MG63 (cell line): ENCODE measurements at regions not wholly inside any gene's neighbourhood (a gene's known extent, or its start where the extent isn't known, plus 50 kb on each side); places are given as distances from the start of the nearest gene placed in this dataset.

Experiments
- DNase-seq: peaks from one replicate; pipeline ENCODE4 v3.0.0-alpha.2; 2020
- H3K27me3 ChIP-seq: fragments of 250-450 bp; sonication (Bioruptor Pico); 2 replicates; pipeline ENCODE4 v1.5.1; 2020; ENCODE audit warnings: mild to moderate bottlenecking, moderate library complexity
- H3K36me3 ChIP-seq: fragments of 250-450 bp; sonication (Bioruptor Pico); 2 replicates; pipeline ENCODE4 v1.5.1; 2020; ENCODE audit warnings: mild to moderate bottlenecking, moderate library complexity
- H3K4me3 ChIP-seq: fragments of 250-450 bp; sonication (Bioruptor Pico); 2 replicates; pipeline ENCODE4 v1.5.1; 2020; ENCODE audit warnings: mild to moderate bottlenecking, moderate library complexity
- H3K9me3 ChIP-seq: fragments of 250-450 bp; sonication (Bioruptor Pico); 2 replicates; pipeline ENCODE4 v1.5.1; 2020; ENCODE audit warnings: mild to moderate bottlenecking, moderate library complexity

DNA sequence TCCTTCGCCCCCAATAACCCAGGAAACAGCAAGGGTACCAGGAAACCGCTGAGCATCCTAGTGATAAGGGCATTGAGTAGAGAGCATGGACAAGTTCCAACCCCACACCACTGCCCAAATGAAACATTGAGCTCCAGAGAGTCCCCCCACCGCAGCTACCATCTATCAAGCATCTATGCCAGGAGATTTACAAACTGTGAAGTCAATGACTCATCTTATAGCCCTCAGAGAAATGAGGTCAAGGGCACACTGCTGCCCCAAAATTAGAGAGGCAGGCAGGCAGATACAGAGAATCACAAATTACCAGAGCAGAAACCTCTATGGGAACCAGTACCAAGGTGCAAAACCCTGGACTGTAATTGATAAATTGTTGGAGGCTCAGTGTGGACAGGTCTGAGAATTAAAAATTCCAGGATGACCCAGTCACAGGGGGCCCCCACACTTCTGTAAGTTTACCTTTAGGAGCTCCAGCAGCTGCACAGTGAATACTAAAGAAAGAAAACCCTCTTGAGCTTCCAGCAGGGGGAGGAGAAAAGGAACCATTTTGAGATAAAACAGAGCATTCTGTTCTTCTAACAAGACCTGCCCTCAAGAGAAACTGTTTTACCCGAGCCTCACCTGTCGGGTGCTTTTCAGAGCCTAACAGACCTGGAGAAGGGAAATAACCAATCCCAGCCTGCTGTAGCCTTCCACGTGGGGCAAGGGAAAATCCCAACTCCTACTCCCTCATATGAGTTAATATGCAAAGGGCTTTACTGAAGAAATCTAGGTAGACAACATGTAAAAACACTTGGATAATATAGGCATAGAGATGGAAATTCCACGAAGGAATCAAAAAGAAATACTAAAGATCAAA, 118.0 kb upstream of the ARID1B start:
- H3K4me3 ChIP-seq, result no peak overlapping the region
- H3K36me3 ChIP-seq, result no peaks in the 10 kb centered on the region
- H3K9me3 ChIP-seq, result no peaks in the 10 kb centered on the region
- H3K27me3 ChIP-seq, result no peaks in the 10 kb centered on the region
- peak; percentile 39 for DNase-seq

GRCh38 chr6:156658186-156658965, 118.8 kb upstream of the ARID1B start:
- H3K9me3 ChIP-seq, result no peaks in the 10 kb centered on the region
- no peaks in the 10 kb centered on the region for H3K27me3 ChIP-seq
- H3K36me3 ChIP-seq, result no peaks in the 10 kb centered on the region
- no peak overlapping the region for H3K4me3 ChIP-seq
- peak; percentile 82 for DNase-seq

DNA sequence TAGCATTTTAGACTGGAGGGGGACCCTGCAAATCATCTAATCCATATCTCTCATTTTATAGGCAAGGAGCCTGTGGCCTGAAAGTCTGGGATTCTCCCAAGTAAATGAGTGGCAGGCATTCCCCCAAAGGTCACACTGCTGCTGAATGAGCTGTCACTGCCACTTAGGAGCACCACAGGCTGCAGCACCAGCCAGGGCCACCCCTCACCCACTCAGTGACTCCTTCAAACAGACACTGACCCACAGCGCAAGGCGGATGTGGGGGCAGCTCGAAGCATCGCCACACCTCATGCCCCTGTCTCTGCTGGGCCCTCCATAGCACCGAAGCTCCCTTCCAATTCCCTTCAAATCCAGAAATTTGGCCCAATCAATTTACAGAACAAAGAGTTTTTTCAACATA, 119.9 kb upstream of the ARID1B start:
- Histone ChIP-seq H3K27me3 (no peaks in the 10 kb centered on the region), H3K36me3 (no peaks in the 10 kb centered on the region), H3K9me3 (no peaks in the 10 kb centered on the region), H3K4me3 (no peak overlapping the region)
- DNase-seq, result no peak

DNA sequence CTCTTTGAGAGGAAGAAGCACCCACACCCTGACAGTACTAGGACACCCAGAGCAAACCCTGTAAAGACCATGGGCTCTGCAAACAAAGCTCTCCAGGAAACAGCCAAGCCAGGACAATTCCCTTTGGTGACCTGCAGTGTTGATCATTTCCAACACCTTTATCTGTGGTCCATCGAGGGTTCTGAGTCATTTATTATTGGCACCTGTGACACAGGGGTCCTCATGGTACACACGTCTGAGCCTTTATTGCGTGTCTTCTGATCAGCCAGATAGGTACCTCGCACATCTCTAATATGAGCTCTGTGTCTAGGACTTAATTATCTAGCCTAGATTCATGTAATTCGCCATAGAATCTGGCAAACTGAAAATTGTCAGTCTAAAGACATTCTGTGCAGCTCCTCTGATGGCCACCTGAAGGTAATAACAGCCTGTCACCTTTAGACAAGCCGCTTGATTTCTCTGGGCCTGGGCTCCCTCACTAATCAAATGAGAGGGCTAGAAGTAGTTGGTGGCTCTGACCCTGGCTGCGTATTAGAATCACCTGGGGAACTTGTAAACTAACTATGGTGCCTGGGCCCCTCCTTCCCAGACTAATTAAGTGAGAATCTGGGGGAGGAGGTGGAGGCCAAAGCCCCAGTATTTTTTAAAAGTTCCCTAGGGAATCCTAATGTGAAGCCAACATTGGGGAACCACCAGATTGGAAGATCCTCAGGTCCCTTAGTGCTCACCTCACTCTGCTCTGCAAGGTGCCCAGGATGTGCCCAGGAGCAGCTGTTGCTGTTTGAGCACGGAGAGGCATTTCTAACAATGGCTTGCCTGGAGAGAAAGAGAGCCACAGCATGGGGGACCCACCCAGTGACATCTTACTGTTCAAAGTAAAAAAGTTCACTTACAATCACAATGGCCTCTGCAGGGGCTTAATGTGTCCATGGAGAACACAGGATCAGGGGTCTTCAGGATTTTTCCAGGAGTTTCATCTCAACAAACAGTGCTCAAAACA, 122.0 kb upstream of the ARID1B start:
- H3K36me3 ChIP-seq, result no peaks in the 10 kb centered on the region
- no peaks in the 10 kb centered on the region for H3K27me3 ChIP-seq
- no peaks in the 10 kb centered on the region for H3K9me3 ChIP-seq
- no peak for DNase-seq
- no peak overlapping the region for H3K4me3 ChIP-seq

DNA sequence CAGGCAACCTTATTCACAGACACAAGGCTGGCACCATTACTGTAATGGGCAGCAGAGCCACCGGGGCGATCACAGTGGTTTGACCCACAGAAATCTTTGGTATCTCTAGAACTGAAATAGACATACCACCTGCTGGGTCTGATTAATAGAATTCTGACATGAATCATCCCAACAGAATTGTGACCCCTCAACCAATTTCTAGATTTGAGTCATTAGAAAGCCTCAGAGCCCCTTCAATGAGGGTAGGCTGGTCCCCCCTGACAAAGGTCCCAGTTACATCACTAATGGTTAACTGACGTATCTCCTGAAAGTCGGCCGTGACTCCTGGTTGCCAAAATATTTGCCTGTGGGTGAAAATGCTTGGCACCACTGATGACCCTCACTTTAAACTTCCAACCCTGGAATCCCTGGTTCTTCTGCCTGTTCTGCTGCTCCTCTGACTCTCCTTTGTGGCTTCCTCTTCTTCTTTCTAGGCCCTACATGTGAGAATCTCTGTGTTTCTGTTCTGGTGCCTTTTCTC, 124.9 kb upstream of the ARID1B start:
- Histone ChIP-seq H3K9me3 (no peaks in the 10 kb centered on the region), H3K27me3 (no peaks in the 10 kb centered on the region), H3K36me3 (no peaks in the 10 kb centered on the region), H3K4me3 (no peak overlapping the region)
- no peak for DNase-seq

DNA sequence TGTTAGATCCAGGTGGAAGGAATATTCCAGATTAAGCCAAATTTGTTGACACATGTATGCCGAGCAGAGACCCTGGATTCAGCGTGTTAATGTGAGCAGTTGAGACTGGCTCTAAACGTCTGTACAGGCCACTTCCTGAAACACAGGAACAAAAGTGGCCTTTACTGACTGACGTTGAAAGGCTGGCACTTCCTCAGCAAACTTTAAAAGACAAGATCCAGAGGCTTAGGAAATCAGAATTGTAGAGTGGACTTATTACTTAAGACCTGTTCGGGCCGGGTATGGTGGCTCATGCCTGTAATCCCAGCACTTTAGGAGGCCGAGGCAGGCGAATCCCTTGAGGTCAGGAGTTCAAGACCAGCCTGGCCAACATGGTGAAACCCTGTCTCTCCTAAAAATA, 125.7 kb upstream of the ARID1B start:
- H3K9me3 ChIP-seq, result no peaks in the 10 kb centered on the region
- no peak for DNase-seq

GRCh38 chr6:156650896-156651390, 126.2 kb upstream of the ARID1B start:
- DNase-seq, result no peak
- Histone ChIP-seq H3K36me3 (no peaks in the 10 kb centered on the region), H3K9me3 (no peaks in the 10 kb centered on the region), H3K27me3 (no peaks in the 10 kb centered on the region), H3K4me3 (no peak overlapping the region)

More for the DNA sequence above, 125.7 kb upstream of the ARID1B start:
- H3K36me3 ChIP-seq, result no peaks in the 10 kb centered on the region
- no peaks in the 10 kb centered on the region for H3K27me3 ChIP-seq
- no peak overlapping the region for H3K4me3 ChIP-seq

GRCh38 chr6:156648616-156649015, 128.6 kb upstream of the ARID1B start:
- no peak for DNase-seq
- Histone ChIP-seq H3K9me3 (no peaks in the 10 kb centered on the region), H3K36me3 (no peaks in the 10 kb centered on the region), H3K27me3 (no peaks in the 10 kb centered on the region), H3K4me3 (no peak overlapping the region)

DNA sequence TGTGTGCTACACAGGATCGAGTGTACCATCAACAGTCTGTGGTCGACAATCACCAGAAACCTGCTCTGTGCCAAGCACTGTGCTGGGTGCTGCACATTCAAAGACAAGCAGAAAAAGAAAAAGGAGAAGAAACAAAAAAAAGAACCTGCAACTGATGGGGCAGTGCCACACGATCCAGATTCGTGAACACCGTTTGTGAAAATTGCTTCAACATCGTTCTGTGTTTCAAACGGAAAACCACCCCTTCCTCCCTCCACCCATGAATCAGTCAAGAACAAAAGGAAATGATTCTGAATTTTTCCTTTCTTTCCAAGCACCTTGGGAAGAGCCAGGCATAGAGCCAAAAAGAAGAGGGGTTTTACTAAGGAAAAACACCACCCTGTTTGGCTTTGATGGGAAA, 129.2 kb upstream of the ARID1B start:
- no peak for DNase-seq
- no peak overlapping the region for H3K4me3 ChIP-seq
- no peaks in the 10 kb centered on the region for H3K27me3 ChIP-seq
- H3K9me3 ChIP-seq, result no peaks in the 10 kb centered on the region
- no peaks in the 10 kb centered on the region for H3K36me3 ChIP-seq

DNA sequence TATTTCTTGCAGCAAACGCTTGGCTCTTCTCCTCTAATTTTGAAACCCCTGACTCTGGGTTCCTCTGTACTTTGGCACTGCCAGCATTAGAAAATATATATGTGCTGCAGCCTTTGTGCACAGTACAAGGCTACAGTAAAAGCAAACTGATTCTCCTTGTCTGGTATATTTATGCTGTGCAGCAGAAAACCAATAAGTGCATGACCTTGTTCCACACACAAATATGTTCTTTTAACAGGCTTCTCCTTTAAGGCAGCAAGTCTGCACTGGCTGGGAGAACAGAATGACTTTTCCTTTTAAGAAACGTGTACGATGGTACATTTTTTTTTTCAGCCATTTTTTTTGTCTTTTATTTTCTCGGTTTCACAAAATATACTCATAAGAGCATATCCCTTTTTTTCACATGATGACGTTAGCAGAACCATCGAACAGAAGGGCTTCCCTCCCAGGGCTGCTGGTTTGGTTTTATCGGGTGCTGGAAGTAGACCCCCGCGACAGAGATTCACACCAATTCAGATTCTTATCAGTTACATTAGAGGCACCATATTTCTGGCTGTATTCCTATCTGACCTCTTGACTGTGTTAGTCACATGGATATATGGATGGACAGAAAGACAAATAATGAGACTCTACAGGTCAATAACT, 129.9 kb upstream of the ARID1B start:
- no peak for DNase-seq
- H3K27me3 ChIP-seq, result no peaks in the 10 kb centered on the region
- H3K4me3 ChIP-seq, result no peak overlapping the region
- no peaks in the 10 kb centered on the region for H3K36me3 ChIP-seq
- no peaks in the 10 kb centered on the region for H3K9me3 ChIP-seq

DNA sequence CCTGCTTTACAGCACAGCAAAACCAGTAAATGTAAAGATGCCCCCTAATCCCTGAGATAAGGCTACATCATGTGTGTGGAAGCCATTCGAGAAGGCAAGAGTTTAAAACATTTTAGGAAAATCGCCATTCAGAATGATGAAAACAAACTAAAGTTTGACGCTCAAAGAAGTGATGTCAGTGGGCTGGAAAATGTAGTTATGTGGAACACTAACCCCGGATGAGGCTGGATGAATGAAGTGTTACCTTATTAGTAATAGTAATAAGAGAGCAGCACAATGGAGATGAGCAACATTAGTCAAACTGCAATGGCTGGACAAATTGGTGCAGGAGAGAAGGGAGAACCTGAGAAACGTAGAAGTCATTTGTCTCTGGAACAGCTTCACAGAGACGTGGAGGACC, 130.7 kb upstream of the ARID1B start:
- no peak overlapping the region for H3K4me3 ChIP-seq
- H3K9me3 ChIP-seq, result no peaks in the 10 kb centered on the region
- no peaks in the 10 kb centered on the region for H3K27me3 ChIP-seq
- H3K36me3 ChIP-seq, result no peaks in the 10 kb centered on the region
- DNase-seq, result no peak

GRCh38 chr6:156645097-156645496, 132.1 kb upstream of the ARID1B start:
- no peak for DNase-seq
- Histone ChIP-seq H3K9me3 (no peaks in the 10 kb centered on the region), H3K36me3 (no peaks in the 10 kb centered on the region), H3K27me3 (no peaks in the 10 kb centered on the region), H3K4me3 (no peak overlapping the region)

GRCh38 chr6:156639009-156639721, 138.0 kb upstream of the ARID1B start:
- Histone ChIP-seq H3K36me3 (no peaks in the 10 kb centered on the region), H3K9me3 (no peaks in the 10 kb centered on the region), H3K27me3 (no peaks in the 10 kb centered on the region), H3K4me3 (no peak overlapping the region)
- no peak for DNase-seq

DNA sequence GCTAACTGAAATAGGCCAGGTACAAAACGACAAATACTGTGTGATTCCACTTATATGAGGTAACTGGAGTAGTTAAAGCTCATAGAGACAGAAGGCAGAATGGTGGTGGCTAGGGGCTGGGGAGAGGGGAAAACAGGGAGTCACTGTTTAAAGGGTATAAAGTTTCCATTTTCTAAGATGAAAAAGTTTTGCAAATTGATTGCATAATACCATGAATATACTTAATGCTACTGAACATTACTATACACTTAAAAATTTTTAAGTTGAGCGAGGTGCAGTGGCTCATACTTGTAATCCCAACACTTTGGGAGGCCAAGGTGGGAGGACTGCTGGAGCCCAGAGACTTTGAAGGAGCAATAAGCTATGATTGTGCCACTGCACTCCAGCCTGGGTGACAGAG, 138.6 kb upstream of the ARID1B start:
- no peak for DNase-seq
- H3K36me3 ChIP-seq, result no peaks in the 10 kb centered on the region
- no peaks in the 10 kb centered on the region for H3K27me3 ChIP-seq
- H3K4me3 ChIP-seq, result no peak overlapping the region
- H3K9me3 ChIP-seq, result no peaks in the 10 kb centered on the region

GRCh38 chr6:156634951-156635371, 142.2 kb upstream of the ARID1B start:
- no peaks in the 10 kb centered on the region for H3K36me3 ChIP-seq
- no peak for DNase-seq
- no peaks in the 10 kb centered on the region for H3K27me3 ChIP-seq
- H3K4me3 ChIP-seq, result 0 out of 2 replicates have a peak overlapping the region, but pooled peaks have one; percentile 6
- H3K9me3 ChIP-seq, result no peaks in the 10 kb centered on the region
